GM18870 (cell line): ENCODE measurements at regions not wholly inside any gene's neighbourhood (a gene's known extent, or its start where the extent isn't known, plus 50 kb on each side); places are given as distances from the start of the nearest gene placed in this dataset.

Source experiments
- ATAC-seq: cut with Tn5 transposase; IDR thresholded peaks from one replicate; pipeline ENCODE4 v1.9.1; 2021; ENCODE audit warnings: moderate library complexity; ENCODE audit not compliant: unreplicated experiment

- no peak for ATAC-seq
Observed at GRCh38 chr18:31246460-31246859, 71.5 kb upstream of the DSG1 start.

- ATAC-seq: no peak
Observed at GRCh38 chr18:31247574-31248199, 70.3 kb upstream of the DSG1 start.

GRCh38 chr18:31248783-31249521 lies 69.0 kb upstream of the DSG1 start:
- no peak for ATAC-seq

GRCh38 chr18:31250902-31251301 lies 67.1 kb upstream of the DSG1 start:
- no peak for ATAC-seq

- no peak for ATAC-seq
Observed at GRCh38 chr18:31252522-31252921, 65.4 kb upstream of the DSG1 start.

- ATAC-seq: no peak
Observed at GRCh38 chr18:31255953-31256352, 62.0 kb upstream of the DSG1 start.

- no peak for ATAC-seq
Observed at GRCh38 chr18:31258789-31259188, 59.2 kb upstream of the DSG1 start.

GRCh38 chr18:31261792-31262582 lies 56.0 kb upstream of the DSG1 start:
- no peak for ATAC-seq

GRCh38 chr18:31267823-31268481 lies 50.0 kb upstream of the DSG1 start:
- peak; percentile 86 for ATAC-seq
